ENCODE measurements at regions not wholly inside any gene's neighbourhood (a gene's known extent, or its start where the extent isn't known, plus 50 kb on each side); places are given as distances from the start of the nearest gene placed in this dataset.
"Not testable (repeated sequence)": the region's sequence is repeated elsewhere in the genome, so short reads cannot be mapped to it uniquely, and the experiment has no call there.

GRCh38 chr17:51429938-51430337, 169.6 kb downstream of the UTP18 start:
- TF ChIP-seq SREBF2 (CRISPR knock-in tag; IDR thresholded peaks at IDR 0.05); BCOR (IDR thresholded peaks at IDR 0.05); ETV5 (CRISPR knock-in tag; IDR thresholded peaks at IDR 0.05; ENCODE audit: low read depth); PCBP1 (IDR thresholded peaks at IDR 0.05; ENCODE audit: low read depth, low read length, poor library complexity, severe bottlenecking); GABPA (tag; conservative IDR thresholded peaks at IDR 0.05; ENCODE audit: low read depth); MTF1 (CRISPR knock-in tag; IDR thresholded peaks at IDR 0.05; ENCODE audit: borderline replicate concordance); ZNF639 (CRISPR knock-in tag; conservative IDR thresholded peaks at IDR 0.05 in 1 of 2, IDR thresholded peaks at IDR 0.05 in 1 of 2); RFX5 (IDR thresholded peaks at IDR 0.05; ENCODE audit: low read depth, low read length); GATAD2B (IDR thresholded peaks at IDR 0.05; ENCODE audit: borderline replicate concordance); ZNF644 (tag; IDR thresholded peaks at IDR 0.05; ENCODE audit: low read depth): not testable (repeated sequence)
- TF ChIP-seq, protein P1, sequence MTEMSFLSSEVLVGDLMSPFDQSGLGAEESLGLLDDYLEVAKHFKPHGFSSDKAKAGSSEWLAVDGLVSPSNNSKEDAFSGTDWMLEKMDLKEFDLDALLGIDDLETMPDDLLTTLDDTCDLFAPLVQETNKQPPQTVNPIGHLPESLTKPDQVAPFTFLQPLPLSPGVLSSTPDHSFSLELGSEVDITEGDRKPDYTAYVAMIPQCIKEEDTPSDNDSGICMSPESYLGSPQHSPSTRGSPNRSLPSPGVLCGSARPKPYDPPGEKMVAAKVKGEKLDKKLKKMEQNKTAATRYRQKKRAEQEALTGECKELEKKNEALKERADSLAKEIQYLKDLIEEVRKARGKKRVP (CRISPR knock-in tag; IDR thresholded peaks at IDR 0.05), result not testable (repeated sequence)
- TF ChIP-seq, protein P2, sequence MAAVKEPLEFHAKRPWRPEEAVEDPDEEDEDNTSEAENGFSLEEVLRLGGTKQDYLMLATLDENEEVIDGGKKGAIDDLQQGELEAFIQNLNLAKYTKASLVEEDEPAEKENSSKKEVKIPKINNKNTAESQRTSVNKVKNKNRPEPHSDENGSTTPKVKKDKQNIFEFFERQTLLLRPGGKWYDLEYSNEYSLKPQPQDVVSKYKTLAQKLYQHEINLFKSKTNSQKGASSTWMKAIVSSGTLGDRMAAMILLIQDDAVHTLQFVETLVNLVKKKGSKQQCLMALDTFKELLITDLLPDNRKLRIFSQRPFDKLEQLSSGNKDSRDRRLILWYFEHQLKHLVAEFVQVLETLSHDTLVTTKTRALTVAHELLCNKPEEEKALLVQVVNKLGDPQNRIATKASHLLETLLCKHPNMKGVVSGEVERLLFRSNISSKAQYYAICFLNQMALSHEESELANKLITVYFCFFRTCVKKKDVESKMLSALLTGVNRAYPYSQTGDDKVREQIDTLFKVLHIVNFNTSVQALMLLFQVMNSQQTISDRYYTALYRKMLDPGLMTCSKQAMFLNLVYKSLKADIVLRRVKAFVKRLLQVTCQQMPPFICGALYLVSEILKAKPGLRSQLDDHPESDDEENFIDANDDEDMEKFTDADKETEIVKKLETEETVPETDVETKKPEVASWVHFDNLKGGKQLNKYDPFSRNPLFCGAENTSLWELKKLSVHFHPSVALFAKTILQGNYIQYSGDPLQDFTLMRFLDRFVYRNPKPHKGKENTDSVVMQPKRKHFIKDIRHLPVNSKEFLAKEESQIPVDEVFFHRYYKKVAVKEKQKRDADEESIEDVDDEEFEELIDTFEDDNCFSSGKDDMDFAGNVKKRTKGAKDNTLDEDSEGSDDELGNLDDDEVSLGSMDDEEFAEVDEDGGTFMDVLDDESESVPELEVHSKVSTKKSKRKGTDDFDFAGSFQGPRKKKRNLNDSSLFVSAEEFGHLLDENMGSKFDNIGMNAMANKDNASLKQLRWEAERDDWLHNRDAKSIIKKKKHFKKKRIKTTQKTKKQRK (IDR thresholded peaks at IDR 0.05; ENCODE audit: borderline replicate concordance, low read depth, low read length), result not testable (repeated sequence)
- TF ChIP-seq, protein P3, sequence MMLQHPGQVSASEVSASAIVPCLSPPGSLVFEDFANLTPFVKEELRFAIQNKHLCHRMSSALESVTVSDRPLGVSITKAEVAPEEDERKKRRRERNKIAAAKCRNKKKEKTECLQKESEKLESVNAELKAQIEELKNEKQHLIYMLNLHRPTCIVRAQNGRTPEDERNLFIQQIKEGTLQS (IDR thresholded peaks at IDR 0.05), result not testable (repeated sequence)
- TF ChIP-seq, protein P3 (CRISPR knock-in tag; conservative IDR thresholded peaks at IDR 0.05), result not testable (repeated sequence)
